PC-3 (cell line): ENCODE measurements at regions not wholly inside any gene's neighbourhood (a gene's known extent, or its start where the extent isn't known, plus 50 kb on each side); places are given as distances from the start of the nearest gene placed in this dataset.

ENCODE experiments used
- ATAC-seq: fragments of 200-7000 bp; cut with Tn5 transposase; 2 replicates; pipeline ENCODE4 v1.9.1; 2020; ENCODE audit warnings: mild to moderate bottlenecking, moderate library complexity
- BruUV-seq: library from RNA; stranded (reverse); fragments of 400-500 nt; replicated peaks from 2 replicates; lab custom pipeline; 2021; lab: Mats Ljungman, UMichigan
- CTCF ChIA-PET: fragments of 300-600 bp; sonication (Branson Sonifier 250); formaldehyde crosslinking; loops from one replicate; lab custom pipeline; 2022; ENCODE audit warnings: antibody characterized with exemption; lab: Charles Lee
- POLR2A ChIA-PET: fragments of 300-600 bp; sonication (Branson Sonifier 250); formaldehyde crosslinking; loops from one replicate; lab custom pipeline; 2022; ENCODE audit warnings: antibody characterized with exemption; ENCODE audit not compliant: unreplicated experiment; lab: Charles Lee
- DNase-seq: peaks from one replicate; pipeline ENCODE4 v3.0.0-alpha.2; 2015
- H2AFZ ChIP-seq: fragments of 300-600 bp; sonication (generic); 2 replicates; pipeline ENCODE4 v1.6.0; 2016; ENCODE audit warnings: antibody characterized with exemption, low read length
- H3F3A ChIP-seq: fragments of 300-600 bp; sonication (generic); one replicate; pipeline ENCODE4 v1.6.0; 2017; ENCODE audit warnings: antibody characterized with exemption, low read length, control low read depth, mild to moderate bottlenecking; ENCODE audit not compliant: unreplicated experiment
- H3K27ac ChIP-seq: fragments of 300-600 bp; sonication (generic); 2 replicates; pipeline ENCODE4 v1.5.1; 2016; ENCODE audit warnings: mild to moderate bottlenecking, low read length
- H3K27me3 ChIP-seq: fragments of 300-600 bp; sonication (generic); 2 replicates; pipeline ENCODE4 v1.6.1; 2016; ENCODE audit warnings: low read length, mixed read lengths
- H3K36me3 ChIP-seq: fragments of 300-600 bp; sonication (generic); 2 replicates; pipeline ENCODE4 v1.6.1; 2016; ENCODE audit warnings: low read depth, mixed run types, low read length, mixed read lengths
- H3K4me1 ChIP-seq: fragments of 300-600 bp; sonication (generic); 2 replicates; pipeline ENCODE4 v1.5.1; 2016; ENCODE audit warnings: low read length; ENCODE audit not compliant: insufficient read depth
- H3K4me2 ChIP-seq: fragments of 300-600 bp; sonication (generic); 2 replicates; pipeline ENCODE4 v1.6.0; 2016; ENCODE audit warnings: low read length
- H3K4me3 ChIP-seq: fragments of 300-600 bp; sonication (generic); 2 replicates; pipeline ENCODE4 v1.5.1; 2016; ENCODE audit warnings: mild to moderate bottlenecking, low read length, mixed read lengths
- H3K79me2 ChIP-seq: fragments of 300-600 bp; sonication (generic); 2 replicates; pipeline ENCODE4 v1.6.1; 2017; ENCODE audit warnings: low read length, mixed read lengths
- H3K9ac ChIP-seq: fragments of 300-600 bp; sonication (generic); 2 replicates; pipeline ENCODE4 v1.6.0; 2016; ENCODE audit warnings: mild to moderate bottlenecking, low read length
- H3K9me2 ChIP-seq: fragments of 300-600 bp; sonication (generic); replicated peaks from 2 replicates; pipeline ENCODE4 v1.6.1; 2016; ENCODE audit warnings: mixed run types, low read length, mixed read lengths
- H3K9me3 ChIP-seq: fragments of 300-600 bp; sonication (generic); 2 replicates; pipeline ENCODE4 v1.6.1; 2016; ENCODE audit warnings: low read length, mixed read lengths
- H4K20me1 ChIP-seq: fragments of 300-600 bp; sonication (generic); 2 replicates; pipeline ENCODE4 v1.6.1; 2016; ENCODE audit warnings: low read length, mixed read lengths
- CTCF ChIP-seq: fragments of 300-600 bp; sonication (generic); conservative IDR thresholded peaks from 2 replicates; pipeline ENCODE4 v1.5.1; 2017; ENCODE audit warnings: antibody characterized with exemption, low read depth, mild to moderate bottlenecking, low read length
- EZH2 ChIP-seq: fragments of 300-600 bp; sonication (generic); IDR thresholded peaks from one replicate; pipeline ENCODE4 v1.6.1; 2017; ENCODE audit warnings: antibody characterized with exemption, mild to moderate bottlenecking, low read length; ENCODE audit not compliant: unreplicated experiment
- EZH2phosphoT487 ChIP-seq: fragments of 300-600 bp; sonication (generic); IDR thresholded peaks from 2 replicates; pipeline ENCODE4 v1.6.1; 2018; ENCODE audit warnings: mild to moderate bottlenecking, antibody characterized with exemption, low read length, borderline replicate concordance
- intact Hi-C: fragments of 100-400 bp; cut with micrococcal nuclease; formaldehyde crosslinking; loops from 2 replicates; pipeline ENCODE4 v1.9.0; 2023

- ATAC-seq (no peak), DNase-seq (no peak)
- H3K27ac ChIP-seq: no peak overlapping the region
- intact Hi-C loops: no loop called here
- POLR2A ChIA-PET: no interaction called here
- no peaks in the 10 kb centered on the region for H3K4me1 ChIP-seq
- no peaks in the 10 kb centered on the region for H3K27me3 ChIP-seq
- no peak overlapping the region for H3K9ac ChIP-seq
- TF ChIP-seq CTCF (no peak), EZH2phosphoT487 (no peak), EZH2 (no peak)
- no TSS peak for BruUV-seq
- H3K4me2 ChIP-seq: no peak overlapping the region
- no peaks in the 10 kb centered on the region for H3K9me2 ChIP-seq
- CTCF ChIA-PET: no interaction called here
- H3K9me3 ChIP-seq: no peaks in the 10 kb centered on the region
- no peak overlapping the region for H2AFZ ChIP-seq
- no peaks in the 10 kb centered on the region for H3F3A ChIP-seq
- no peaks in the 10 kb centered on the region for H4K20me1 ChIP-seq
- H3K36me3 ChIP-seq: no peaks in the 10 kb centered on the region
- no peak overlapping the region for H3K4me3 ChIP-seq
- no peaks in the 10 kb centered on the region for H3K79me2 ChIP-seq
Observed at GRCh38 chr10:10617686-10618085, 400.0 kb upstream of the CELF2 start.

GRCh38 chr10:10618139-10618538 is 399.5 kb upstream of the CELF2 start:
- Histone ChIP-seq H3K79me2 (no peaks in the 10 kb centered on the region), H4K20me1 (no peaks in the 10 kb centered on the region), H2AFZ (no peak overlapping the region), H3F3A (no peaks in the 10 kb centered on the region), H3K4me3 (no peak overlapping the region), H3K9ac (no peak overlapping the region), H3K27me3 (no peaks in the 10 kb centered on the region), H3K4me2 (no peak overlapping the region), H3K27ac (no peak overlapping the region), H3K36me3 (no peaks in the 10 kb centered on the region), H3K9me3 (no peaks in the 10 kb centered on the region), H3K9me2 (no peaks in the 10 kb centered on the region), H3K4me1 (no peaks in the 10 kb centered on the region)
- BruUV-seq: no TSS peak
- ATAC-seq (no peak), DNase-seq (no peak)
- CTCF ChIA-PET: no interaction called here
- no peak for TF ChIP-seq CTCF
- POLR2A ChIA-PET: no interaction called here
- intact Hi-C loops: no loop called here

GRCh38 chr10:10623958-10624566 is 393.6 kb upstream of the CELF2 start:
- intact Hi-C loops: no loop called here
- no peak overlapping the region for H3K9ac ChIP-seq
- CTCF ChIA-PET: no interaction called here

More at GRCh38 chr10:10623958-10624566, 393.6 kb upstream of the CELF2 start:
- Histone ChIP-seq H3K27ac (no peak overlapping the region), H3K9me3 (no peaks in the 10 kb centered on the region), H2AFZ (no peak overlapping the region), H3K79me2 (no peaks in the 10 kb centered on the region), H3F3A (no peaks in the 10 kb centered on the region), H3K4me2 (no peak overlapping the region), H4K20me1 (no peaks in the 10 kb centered on the region), H3K27me3 (no peaks in the 10 kb centered on the region), H3K4me1 (no peaks in the 10 kb centered on the region), H3K4me3 (no peak overlapping the region), H3K36me3 (no peaks in the 10 kb centered on the region), H3K9me2 (no peaks in the 10 kb centered on the region)
- ATAC-seq (no peak), DNase-seq (no peak)
- no peak for TF ChIP-seq CTCF
- TF ChIP-seq EZH2: no peak
- TF ChIP-seq EZH2phosphoT487: no peak
- POLR2A ChIA-PET: no interaction called here
- BruUV-seq: no TSS peak
